Keratinocyte (primary cell): ENCODE measurements at regions not wholly inside any gene's neighbourhood (a gene's known extent, or its start where the extent isn't known, plus 50 kb on each side); places are given as distances from the start of the nearest gene placed in this dataset.

Experiments
- DNase-seq: peaks from one replicate; pipeline ENCODE4 v3.0.0-alpha.2; 2011; ENCODE audit warnings: low read depth, missing footprints, low spot score
- FAIRE-seq: peaks from 2 replicates; lab custom pipeline; 2011; peaks lifted over from hg19 to GRCh38; lab: Jason Lieb, UNC
- H2AFZ ChIP-seq: 2 replicates; pipeline ENCODE4 v1.6.0; 2012; ENCODE audit warnings: low read length, control low read depth, inconsistent platforms; ENCODE audit not compliant: control insufficient read depth
- H3K27ac ChIP-seq: 2 replicates; pipeline ENCODE4 v1.5.1; 2011; ENCODE audit warnings: low read length; ENCODE audit not compliant: control insufficient read depth, insufficient read depth
- H3K27me3 ChIP-seq: 3 replicates; pipeline ENCODE4 v1.6.0; 2011; ENCODE audit warnings: low read length; ENCODE audit not compliant: control insufficient read depth, insufficient read depth; ENCODE audit errors: extremely low read depth
- H3K36me3 ChIP-seq, 2 experiments: 2 replicates in 1 of 2; 3 replicates in 1 of 2; pipeline ENCODE4 v1.5.1; 2011; ENCODE audit warnings: low read length in 2 of 2, mild to moderate bottlenecking in 1 of 2; ENCODE audit not compliant: control insufficient read depth in 2 of 2, insufficient read depth in 2 of 2; ENCODE audit errors: extremely low read depth in 1 of 2
- H3K4me1 ChIP-seq: 3 replicates; pipeline ENCODE4 v1.5.1; 2011; ENCODE audit warnings: low read length; ENCODE audit not compliant: control insufficient read depth, insufficient read depth; ENCODE audit errors: extremely low read depth
- H3K4me2 ChIP-seq: 3 replicates; pipeline ENCODE4 v1.6.0; 2011; ENCODE audit warnings: low read depth, low read length; ENCODE audit not compliant: control insufficient read depth, insufficient read depth; ENCODE audit errors: extremely low read depth
- H3K4me3 ChIP-seq, 3 experiments: fragments of 200-600 bp in 1 of 3; sonication (generic) in 1 of 3; 2 replicates in 2 of 3; 3 replicates in 1 of 3; pipeline ENCODE4 v1.5.1; 2011 to 2016; ENCODE audit warnings: low read length in 3 of 3, mild to moderate bottlenecking in 3 of 3, control low read depth in 2 of 3, inconsistent platforms in 1 of 3, low read depth in 1 of 3, mixed read lengths in 1 of 3, mixed run types in 1 of 3, moderate library complexity in 1 of 3; ENCODE audit not compliant: control insufficient read depth in 2 of 3, insufficient read depth in 2 of 3; ENCODE audit errors: extremely low read depth in 1 of 3
- H3K79me2 ChIP-seq: 2 replicates; pipeline ENCODE4 v1.6.0; 2012; ENCODE audit warnings: low read length; ENCODE audit not compliant: control insufficient read depth, insufficient read depth
- H3K9ac ChIP-seq: 3 replicates; pipeline ENCODE4 v1.6.0; 2011; ENCODE audit warnings: low read length; ENCODE audit not compliant: control insufficient read depth, insufficient read depth; ENCODE audit errors: extremely low read depth
- H3K9me1 ChIP-seq: 3 replicates; pipeline ENCODE4 v1.6.0; 2011; ENCODE audit warnings: low read length; ENCODE audit not compliant: control insufficient read depth, insufficient read depth; ENCODE audit errors: extremely low read depth
- H3K9me3 ChIP-seq: 2 replicates; pipeline ENCODE4 v1.5.1; 2012; ENCODE audit warnings: low read depth, low read length; ENCODE audit not compliant: control insufficient read depth
- H4K20me1 ChIP-seq: 3 replicates; pipeline ENCODE4 v1.6.0; 2011; ENCODE audit warnings: low read length; ENCODE audit not compliant: control insufficient read depth, insufficient read depth; ENCODE audit errors: extremely low read depth
- EZH2 ChIP-seq: IDR thresholded peaks from one replicate; pipeline ENCODE4 v1.6.1; 2012; ENCODE audit warnings: inconsistent platforms, mild to moderate bottlenecking, low read length, moderate library complexity
- dilution Hi-C: fragments of 300-500 bp; cut with MboI; formaldehyde crosslinking; loops from one replicate; pipeline ENCODE4 v1.7.0; 2020; ENCODE audit warnings: low sequenced_read_pairs; ENCODE audit not compliant: extremely low pct_ligation_motif_present
- TF ChIP-seq, protein P1 (sequence below), 3 experiments: IDR thresholded peaks in 1 of 3; conservative IDR thresholded peaks in 1 of 3; optimal IDR thresholded peaks in 1 of 3; 2 replicates in 2 of 3; 3 replicates in 1 of 3; pipeline versions ENCODE3 to v1.5.1; 2011; ENCODE audit warnings: low read length in 3 of 3, mild to moderate bottlenecking in 3 of 3, moderate library complexity in 2 of 3, control low read depth in 1 of 3, inconsistent platforms in 1 of 3; ENCODE audit not compliant: insufficient read depth in 2 of 3; ENCODE audit errors: extremely low read depth in 1 of 3

GRCh38 chr22:48982321-48982905 is 845.3 kb downstream of the BRD1 start:
- dilution Hi-C loops, result no loop called here
- no peak overlapping the region for H3K4me3 ChIP-seq

GRCh38 chr22:48981371-48982061 is 846.2 kb downstream of the BRD1 start:
- no peaks in the 10 kb centered on the region for H4K20me1 ChIP-seq
- no peaks in the 10 kb centered on the region for H3K27me3 ChIP-seq
- no peaks in the 10 kb centered on the region for H3K36me3 ChIP-seq
- no peak overlapping the region for H3K4me3 ChIP-seq
- TF ChIP-seq, protein P1, sequence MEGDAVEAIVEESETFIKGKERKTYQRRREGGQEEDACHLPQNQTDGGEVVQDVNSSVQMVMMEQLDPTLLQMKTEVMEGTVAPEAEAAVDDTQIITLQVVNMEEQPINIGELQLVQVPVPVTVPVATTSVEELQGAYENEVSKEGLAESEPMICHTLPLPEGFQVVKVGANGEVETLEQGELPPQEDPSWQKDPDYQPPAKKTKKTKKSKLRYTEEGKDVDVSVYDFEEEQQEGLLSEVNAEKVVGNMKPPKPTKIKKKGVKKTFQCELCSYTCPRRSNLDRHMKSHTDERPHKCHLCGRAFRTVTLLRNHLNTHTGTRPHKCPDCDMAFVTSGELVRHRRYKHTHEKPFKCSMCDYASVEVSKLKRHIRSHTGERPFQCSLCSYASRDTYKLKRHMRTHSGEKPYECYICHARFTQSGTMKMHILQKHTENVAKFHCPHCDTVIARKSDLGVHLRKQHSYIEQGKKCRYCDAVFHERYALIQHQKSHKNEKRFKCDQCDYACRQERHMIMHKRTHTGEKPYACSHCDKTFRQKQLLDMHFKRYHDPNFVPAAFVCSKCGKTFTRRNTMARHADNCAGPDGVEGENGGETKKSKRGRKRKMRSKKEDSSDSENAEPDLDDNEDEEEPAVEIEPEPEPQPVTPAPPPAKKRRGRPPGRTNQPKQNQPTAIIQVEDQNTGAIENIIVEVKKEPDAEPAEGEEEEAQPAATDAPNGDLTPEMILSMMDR (optimal IDR thresholded peaks at IDR 0.05 in 1 of 3, IDR thresholded peaks at IDR 0.05 in 1 of 3, conservative IDR thresholded peaks at IDR 0.05 in 1 of 3; ENCODE audit: extremely low read depth in 1 of 3, insufficient read depth in 2 of 3, low read length in 3 of 3), result no peak
- TF ChIP-seq EZH2, result no peak
- no peaks in the 10 kb centered on the region for H3K9me1 ChIP-seq
- dilution Hi-C loops, result no loop called here
- FAIRE-seq (no peak), DNase-seq (no peak)
- no peak overlapping the region for H3K4me2 ChIP-seq
- no peak overlapping the region for H2AFZ ChIP-seq
- H3K4me1 ChIP-seq, result no peaks in the 10 kb centered on the region
- H3K9me3 ChIP-seq, result peaks cover 12% of the 10 kb centered on the region
- H3K79me2 ChIP-seq, result no peaks in the 10 kb centered on the region
- no peak overlapping the region for H3K27ac ChIP-seq
- no peak overlapping the region for H3K9ac ChIP-seq

More at GRCh38 chr22:48982321-48982905, 845.3 kb downstream of the BRD1 start:
- H2AFZ ChIP-seq, result no peak overlapping the region
- no peak overlapping the region for H3K27ac ChIP-seq
- H3K9me3 ChIP-seq, result peaks cover 9% of the 10 kb centered on the region
- no peak for DNase-seq
- H3K27me3 ChIP-seq, result no peaks in the 10 kb centered on the region
- H4K20me1 ChIP-seq, result no peaks in the 10 kb centered on the region
- H3K9me1 ChIP-seq, result no peaks in the 10 kb centered on the region
- H3K36me3 ChIP-seq, result no peaks in the 10 kb centered on the region
- H3K4me1 ChIP-seq, result no peaks in the 10 kb centered on the region
- no peak for TF ChIP-seq EZH2
- TF ChIP-seq, protein P1 (optimal IDR thresholded peaks at IDR 0.05 in 1 of 3, IDR thresholded peaks at IDR 0.05 in 1 of 3, conservative IDR thresholded peaks at IDR 0.05 in 1 of 3; ENCODE audit: extremely low read depth in 1 of 3, insufficient read depth in 2 of 3, low read length in 3 of 3), result no peak
- H3K4me2 ChIP-seq, result no peak overlapping the region
- H3K79me2 ChIP-seq, result no peaks in the 10 kb centered on the region
- no peak overlapping the region for H3K9ac ChIP-seq
- FAIRE-seq, result no peak
